C4-2B (cell line): ENCODE measurements at regions not wholly inside any gene's neighbourhood (a gene's known extent, or its start where the extent isn't known, plus 50 kb on each side); places are given as distances from the start of the nearest gene placed in this dataset.

ENCODE experiments used
- CTCF ChIP-seq: fragments of 450-650 bp; conservative IDR thresholded peaks from 2 replicates; pipeline ENCODE4 v1.5.1; 2017; ENCODE audit warnings: mild to moderate bottlenecking
- ZFX ChIP-seq: fragments of 450-650 bp; IDR thresholded peaks from 2 replicates; pipeline ENCODE4 v1.6.1; 2017

GRCh38 chr20:59498291-59498690, 106.0 kb upstream of the PHACTR3 start:
- TF ChIP-seq CTCF (no peak), ZFX (no peak)
